ENCODE measurements at regions not wholly inside any gene's neighbourhood (a gene's known extent, or its start where the extent isn't known, plus 50 kb on each side); places are given as distances from the start of the nearest gene placed in this dataset.

DNA sequence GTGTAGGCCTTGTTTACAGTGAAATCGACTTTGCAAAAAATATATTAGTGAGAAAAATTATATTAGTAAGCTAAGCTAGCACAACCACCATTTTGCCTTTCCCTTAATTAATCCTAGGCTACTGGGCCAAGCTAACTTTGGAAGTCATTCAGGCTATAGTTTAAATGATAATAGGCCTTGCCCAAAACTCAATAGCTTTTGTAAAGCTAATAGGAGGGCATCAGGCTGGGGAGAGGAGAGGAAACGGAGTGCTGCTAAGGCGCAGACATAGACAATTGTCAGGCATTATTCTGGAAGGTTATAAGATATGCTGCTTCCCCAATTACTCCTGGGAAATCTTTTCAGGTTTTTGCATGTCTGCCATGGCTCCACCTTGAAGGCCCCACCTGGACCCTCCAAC lies 1286.0 kb downstream of the NSUN3 start:
- CTCF ChIA-PET = no interaction called here
- peaks cover 11% of the 10 kb centered on the region for H3K9me3 Mint-ChIP-seq
- H3K4me3 Mint-ChIP-seq = no peak overlapping the region
- POLR2A ChIA-PET = no interaction called here
- H3K27ac Mint-ChIP-seq = peak overlapping the region; percentile 84
- peaks cover 11% of the 10 kb centered on the region for H3K36me3 Mint-ChIP-seq
- H3K27me3 Mint-ChIP-seq (ENCODE audit: low read depth) = no peaks in the 10 kb centered on the region
- peaks cover 52% of the 10 kb centered on the region for H3K4me1 Mint-ChIP-seq
- DNase-seq (ENCODE audit: low spot score) (no peak), ATAC-seq (peak; percentile 88)
- no peak for TF ChIP-seq ZNF317 (CRISPR knock-in tag; IDR thresholded peaks at IDR 0.05; ENCODE audit: borderline replicate concordance, low read depth)
- no peak for TF ChIP-seq PRRX2 (CRISPR knock-in tag; IDR thresholded peaks at IDR 0.05)
- TF ChIP-seq, protein P1, sequence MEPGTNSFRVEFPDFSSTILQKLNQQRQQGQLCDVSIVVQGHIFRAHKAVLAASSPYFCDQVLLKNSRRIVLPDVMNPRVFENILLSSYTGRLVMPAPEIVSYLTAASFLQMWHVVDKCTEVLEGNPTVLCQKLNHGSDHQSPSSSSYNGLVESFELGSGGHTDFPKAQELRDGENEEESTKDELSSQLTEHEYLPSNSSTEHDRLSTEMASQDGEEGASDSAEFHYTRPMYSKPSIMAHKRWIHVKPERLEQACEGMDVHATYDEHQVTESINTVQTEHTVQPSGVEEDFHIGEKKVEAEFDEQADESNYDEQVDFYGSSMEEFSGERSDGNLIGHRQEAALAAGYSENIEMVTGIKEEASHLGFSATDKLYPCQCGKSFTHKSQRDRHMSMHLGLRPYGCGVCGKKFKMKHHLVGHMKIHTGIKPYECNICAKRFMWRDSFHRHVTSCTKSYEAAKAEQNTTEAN (CRISPR knock-in tag; IDR thresholded peaks at IDR 0.05) = no peak
- TF ChIP-seq ATF3 (CRISPR knock-in tag; conservative IDR thresholded peaks at IDR 0.05) = no peak

GRCh38 chr3:95350049-95350448 lies 1287.2 kb downstream of the NSUN3 start:
- no peaks in the 10 kb centered on the region for H3K27me3 Mint-ChIP-seq (ENCODE audit: low read depth)
- peak overlapping the region; percentile 69; the same call in 1 of the 2 replicates for H3K27ac Mint-ChIP-seq
- peaks cover 7% of the 10 kb centered on the region for H3K9me3 Mint-ChIP-seq
- POLR2A ChIA-PET = no interaction called here
- TF ChIP-seq SOX15 (CRISPR knock-in tag; IDR thresholded peaks at IDR 0.05) = no peak
- no peak for TF ChIP-seq ZNF219 (CRISPR knock-in tag; IDR thresholded peaks at IDR 0.05; ENCODE audit: borderline replicate concordance)
- TF ChIP-seq ESRRA (CRISPR knock-in tag; IDR thresholded peaks at IDR 0.05; ENCODE audit: borderline replicate concordance) = no peak
- TF ChIP-seq, protein P2, sequence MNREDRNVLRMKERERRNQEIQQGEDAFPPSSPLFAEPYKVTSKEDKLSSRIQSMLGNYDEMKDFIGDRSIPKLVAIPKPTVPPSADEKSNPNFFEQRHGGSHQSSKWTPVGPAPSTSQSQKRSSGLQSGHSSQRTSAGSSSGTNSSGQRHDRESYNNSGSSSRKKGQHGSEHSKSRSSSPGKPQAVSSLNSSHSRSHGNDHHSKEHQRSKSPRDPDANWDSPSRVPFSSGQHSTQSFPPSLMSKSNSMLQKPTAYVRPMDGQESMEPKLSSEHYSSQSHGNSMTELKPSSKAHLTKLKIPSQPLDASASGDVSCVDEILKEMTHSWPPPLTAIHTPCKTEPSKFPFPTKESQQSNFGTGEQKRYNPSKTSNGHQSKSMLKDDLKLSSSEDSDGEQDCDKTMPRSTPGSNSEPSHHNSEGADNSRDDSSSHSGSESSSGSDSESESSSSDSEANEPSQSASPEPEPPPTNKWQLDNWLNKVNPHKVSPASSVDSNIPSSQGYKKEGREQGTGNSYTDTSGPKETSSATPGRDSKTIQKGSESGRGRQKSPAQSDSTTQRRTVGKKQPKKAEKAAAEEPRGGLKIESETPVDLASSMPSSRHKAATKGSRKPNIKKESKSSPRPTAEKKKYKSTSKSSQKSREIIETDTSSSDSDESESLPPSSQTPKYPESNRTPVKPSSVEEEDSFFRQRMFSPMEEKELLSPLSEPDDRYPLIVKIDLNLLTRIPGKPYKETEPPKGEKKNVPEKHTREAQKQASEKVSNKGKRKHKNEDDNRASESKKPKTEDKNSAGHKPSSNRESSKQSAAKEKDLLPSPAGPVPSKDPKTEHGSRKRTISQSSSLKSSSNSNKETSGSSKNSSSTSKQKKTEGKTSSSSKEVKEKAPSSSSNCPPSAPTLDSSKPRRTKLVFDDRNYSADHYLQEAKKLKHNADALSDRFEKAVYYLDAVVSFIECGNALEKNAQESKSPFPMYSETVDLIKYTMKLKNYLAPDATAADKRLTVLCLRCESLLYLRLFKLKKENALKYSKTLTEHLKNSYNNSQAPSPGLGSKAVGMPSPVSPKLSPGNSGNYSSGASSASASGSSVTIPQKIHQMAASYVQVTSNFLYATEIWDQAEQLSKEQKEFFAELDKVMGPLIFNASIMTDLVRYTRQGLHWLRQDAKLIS (CRISPR knock-in tag; IDR thresholded peaks at IDR 0.05; ENCODE audit: borderline replicate concordance) = no peak
- TF ChIP-seq HMGXB4 (CRISPR knock-in tag; IDR thresholded peaks at IDR 0.05) = no peak
- TF ChIP-seq, protein P3, sequence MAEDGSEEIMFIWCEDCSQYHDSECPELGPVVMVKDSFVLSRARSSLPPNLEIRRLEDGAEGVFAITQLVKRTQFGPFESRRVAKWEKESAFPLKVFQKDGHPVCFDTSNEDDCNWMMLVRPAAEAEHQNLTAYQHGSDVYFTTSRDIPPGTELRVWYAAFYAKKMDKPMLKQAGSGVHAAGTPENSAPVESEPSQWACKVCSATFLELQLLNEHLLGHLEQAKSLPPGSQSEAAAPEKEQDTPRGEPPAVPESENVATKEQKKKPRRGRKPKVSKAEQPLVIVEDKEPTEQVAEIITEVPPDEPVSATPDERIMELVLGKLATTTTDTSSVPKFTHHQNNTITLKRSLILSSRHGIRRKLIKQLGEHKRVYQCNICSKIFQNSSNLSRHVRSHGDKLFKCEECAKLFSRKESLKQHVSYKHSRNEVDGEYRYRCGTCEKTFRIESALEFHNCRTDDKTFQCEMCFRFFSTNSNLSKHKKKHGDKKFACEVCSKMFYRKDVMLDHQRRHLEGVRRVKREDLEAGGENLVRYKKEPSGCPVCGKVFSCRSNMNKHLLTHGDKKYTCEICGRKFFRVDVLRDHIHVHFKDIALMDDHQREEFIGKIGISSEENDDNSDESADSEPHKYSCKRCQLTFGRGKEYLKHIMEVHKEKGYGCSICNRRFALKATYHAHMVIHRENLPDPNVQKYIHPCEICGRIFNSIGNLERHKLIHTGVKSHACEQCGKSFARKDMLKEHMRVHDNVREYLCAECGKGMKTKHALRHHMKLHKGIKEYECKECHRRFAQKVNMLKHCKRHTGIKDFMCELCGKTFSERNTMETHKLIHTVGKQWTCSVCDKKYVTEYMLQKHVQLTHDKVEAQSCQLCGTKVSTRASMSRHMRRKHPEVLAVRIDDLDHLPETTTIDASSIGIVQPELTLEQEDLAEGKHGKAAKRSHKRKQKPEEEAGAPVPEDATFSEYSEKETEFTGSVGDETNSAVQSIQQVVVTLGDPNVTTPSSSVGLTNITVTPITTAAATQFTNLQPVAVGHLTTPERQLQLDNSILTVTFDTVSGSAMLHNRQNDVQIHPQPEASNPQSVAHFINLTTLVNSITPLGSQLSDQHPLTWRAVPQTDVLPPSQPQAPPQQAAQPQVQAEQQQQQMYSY (CRISPR knock-in tag; IDR thresholded peaks at IDR 0.05) = no peak
- TF ChIP-seq SMAD3 (CRISPR knock-in tag; IDR thresholded peaks at IDR 0.05; ENCODE audit: borderline replicate concordance) = no peak
- TF ChIP-seq SP1 (CRISPR knock-in tag; conservative IDR thresholded peaks at IDR 0.05) = no peak
- no peak for TF ChIP-seq ETV6 (CRISPR knock-in tag; IDR thresholded peaks at IDR 0.05)
- no peak for TF ChIP-seq CREB1 (CRISPR knock-in tag; IDR thresholded peaks at IDR 0.05)
- DNase-seq (ENCODE audit: low spot score) (no peak), ATAC-seq (no peak)
- CTCF ChIA-PET = no interaction called here
- H3K4me1 Mint-ChIP-seq = peaks cover 61% of the 10 kb centered on the region
- H3K36me3 Mint-ChIP-seq = peaks cover 8% of the 10 kb centered on the region
- no peak overlapping the region for H3K4me3 Mint-ChIP-seq

All from WTC11 (cell line).